Osteoblast (primary cell): ENCODE measurements at regions not wholly inside any gene's neighbourhood (a gene's known extent, or its start where the extent isn't known, plus 50 kb on each side); places are given as distances from the start of the nearest gene placed in this dataset.

Source experiments
- DNase-seq: peaks from one replicate; pipeline ENCODE4 v3.0.0; 2011; ENCODE audit warnings: low spot score, mixed read lengths; ENCODE audit not compliant: insufficient read length; ENCODE audit errors: missing footprints
- H2AFZ ChIP-seq: 2 replicates; pipeline ENCODE4 v1.6.0; 2011; ENCODE audit warnings: mild to moderate bottlenecking, low read length
- H3K27ac ChIP-seq: 2 replicates; pipeline ENCODE4 v1.5.1; 2011; ENCODE audit warnings: mild to moderate bottlenecking, low read depth, low read length, moderate library complexity
- H3K27me3 ChIP-seq: 2 replicates; pipeline ENCODE4 v1.6.0; 2012; ENCODE audit warnings: mild to moderate bottlenecking, control low read depth, inconsistent platforms, low read length, moderate library complexity; ENCODE audit not compliant: insufficient read depth
- H3K36me3 ChIP-seq: 2 replicates; pipeline ENCODE4 v1.5.1; 2011; ENCODE audit warnings: mild to moderate bottlenecking, low read length, control low read depth, moderate library complexity; ENCODE audit not compliant: insufficient read depth
- H3K4me1 ChIP-seq: 2 replicates; pipeline ENCODE4 v1.5.1; 2011; ENCODE audit warnings: mild to moderate bottlenecking, low read length, control low read depth, moderate library complexity; ENCODE audit not compliant: insufficient read depth
- H3K4me2 ChIP-seq: 2 replicates; pipeline ENCODE4 v1.6.0; 2011; ENCODE audit warnings: mild to moderate bottlenecking, low read length; ENCODE audit not compliant: insufficient read depth
- H3K4me3 ChIP-seq: fragments of 200-600 bp; sonication (generic); 3 replicates; pipeline ENCODE4 v1.5.1; 2012; ENCODE audit warnings: mild to moderate bottlenecking, low read length, inconsistent platforms; ENCODE audit not compliant: insufficient read depth
- H3K79me2 ChIP-seq: 2 replicates; pipeline ENCODE4 v1.6.0; 2012; ENCODE audit warnings: mild to moderate bottlenecking, low read length, control low read depth, inconsistent platforms; ENCODE audit not compliant: insufficient read depth
- H3K9me3 ChIP-seq: 2 replicates; pipeline ENCODE4 v1.5.1; 2011; ENCODE audit warnings: low read depth, low read length, control low read depth
- H4K20me1 ChIP-seq: 2 replicates; pipeline ENCODE4 v1.6.0; 2012; ENCODE audit warnings: mild to moderate bottlenecking, low read length, control low read depth; ENCODE audit not compliant: insufficient read depth
- CTCF ChIP-seq: IDR thresholded peaks from 2 replicates; pipeline ENCODE4 v1.5.1; 2011; ENCODE audit warnings: mild to moderate bottlenecking, low read depth, low read length, moderate library complexity; ENCODE audit errors: extremely low read depth

GRCh38 chr2:167790781-167791450 lies 456.5 kb downstream of the STK39 start:
- Histone ChIP-seq H3K27me3 (no peaks in the 10 kb centered on the region), H3K9me3 (no peaks in the 10 kb centered on the region), H3K36me3 (no peaks in the 10 kb centered on the region), H3K27ac (no peak overlapping the region), H3K4me2 (no peak overlapping the region), H4K20me1 (no peaks in the 10 kb centered on the region), H3K4me1 (no peaks in the 10 kb centered on the region), H2AFZ (no peak overlapping the region), H3K4me3 (no peak overlapping the region), H3K79me2 (no peaks in the 10 kb centered on the region)
- no peak for TF ChIP-seq CTCF
- DNase-seq: no peak

- no peaks in the 10 kb centered on the region for H3K36me3 ChIP-seq
- H3K79me2 ChIP-seq: no peaks in the 10 kb centered on the region
- no peak overlapping the region for H3K27ac ChIP-seq
- no peaks in the 10 kb centered on the region for H3K27me3 ChIP-seq
- TF ChIP-seq CTCF: no peak
- H3K4me2 ChIP-seq: no peak overlapping the region
- DNase-seq: no peak
- no peaks in the 10 kb centered on the region for H4K20me1 ChIP-seq
- no peak overlapping the region for H2AFZ ChIP-seq
- no peaks in the 10 kb centered on the region for H3K9me3 ChIP-seq
- H3K4me3 ChIP-seq: no peak overlapping the region
- no peaks in the 10 kb centered on the region for H3K4me1 ChIP-seq
Measured at GRCh38 chr2:167790189-167790588, 457.2 kb downstream of the STK39 start.

GRCh38 chr2:167787562-167787961 lies 459.8 kb downstream of the STK39 start:
- Histone ChIP-seq H3K27ac (no peak overlapping the region), H3K79me2 (no peaks in the 10 kb centered on the region), H4K20me1 (no peaks in the 10 kb centered on the region), H3K36me3 (no peaks in the 10 kb centered on the region), H3K9me3 (no peaks in the 10 kb centered on the region), H3K4me2 (no peak overlapping the region), H3K4me1 (no peaks in the 10 kb centered on the region), H3K27me3 (no peaks in the 10 kb centered on the region), H3K4me3 (no peak overlapping the region), H2AFZ (no peak overlapping the region)
- no peak for DNase-seq
- TF ChIP-seq CTCF: no peak

GRCh38 chr2:167787021-167787420 lies 460.4 kb downstream of the STK39 start:
- H4K20me1 ChIP-seq: no peaks in the 10 kb centered on the region
- H3K27ac ChIP-seq: no peak overlapping the region
- H3K36me3 ChIP-seq: no peaks in the 10 kb centered on the region
- no peak for TF ChIP-seq CTCF
- no peak for DNase-seq
- no peak overlapping the region for H3K4me3 ChIP-seq
- H3K9me3 ChIP-seq: no peaks in the 10 kb centered on the region
- H3K4me1 ChIP-seq: no peaks in the 10 kb centered on the region
- no peak overlapping the region for H3K4me2 ChIP-seq
- no peaks in the 10 kb centered on the region for H3K79me2 ChIP-seq
- no peaks in the 10 kb centered on the region for H3K27me3 ChIP-seq
- H2AFZ ChIP-seq: no peak overlapping the region
